ENCODE measurements at regions not wholly inside any gene's neighbourhood (a gene's known extent, or its start where the extent isn't known, plus 50 kb on each side); places are given as distances from the start of the nearest gene placed in this dataset.

- H4K20me1 ChIP-seq (ENCODE audit: insufficient read depth, low read length): no peaks in the 10 kb centered on the region
- no peak overlapping the region for H3K4me3 ChIP-seq (ENCODE audit: insufficient read depth, low read length)
- H3K9me3 ChIP-seq (ENCODE audit: low read depth, low read length): no peaks in the 10 kb centered on the region
- no peak for TF ChIP-seq CTCF (IDR thresholded peaks at IDR 0.05; ENCODE audit: extremely low read depth, low read depth, low read length)
- H3K27me3 ChIP-seq (ENCODE audit: insufficient read depth, low read length): no peaks in the 10 kb centered on the region
- H3K36me3 ChIP-seq (ENCODE audit: insufficient read depth, low read length): no peaks in the 10 kb centered on the region
- no peaks in the 10 kb centered on the region for H3K4me1 ChIP-seq (ENCODE audit: insufficient read depth, low read length)
- H2AFZ ChIP-seq (ENCODE audit: low read length): no peak overlapping the region
- no peak overlapping the region for H3K27ac ChIP-seq (ENCODE audit: low read depth, low read length)
- no peak for DNase-seq (ENCODE audit: insufficient read length, low spot score, missing footprints)
- no peaks in the 10 kb centered on the region for H3K79me2 ChIP-seq (ENCODE audit: insufficient read depth, low read length)
- no peak overlapping the region for H3K4me2 ChIP-seq (ENCODE audit: insufficient read depth, low read length)
Measured at GRCh38 chr4:110742143-110742542, 119.3 kb upstream of the PITX2 start.

- H3K9me3 ChIP-seq (ENCODE audit: low read depth, low read length): no peaks in the 10 kb centered on the region
- no peaks in the 10 kb centered on the region for H3K79me2 ChIP-seq (ENCODE audit: insufficient read depth, low read length)
- no peaks in the 10 kb centered on the region for H3K27me3 ChIP-seq (ENCODE audit: insufficient read depth, low read length)
- H3K4me3 ChIP-seq (ENCODE audit: insufficient read depth, low read length): no peak overlapping the region
- no peak for DNase-seq (ENCODE audit: insufficient read length, low spot score, missing footprints)
- H3K4me2 ChIP-seq (ENCODE audit: insufficient read depth, low read length): no peak overlapping the region
- H3K27ac ChIP-seq (ENCODE audit: low read depth, low read length): no peak overlapping the region
- H2AFZ ChIP-seq (ENCODE audit: low read length): no peak overlapping the region
- no peaks in the 10 kb centered on the region for H3K36me3 ChIP-seq (ENCODE audit: insufficient read depth, low read length)
- no peaks in the 10 kb centered on the region for H4K20me1 ChIP-seq (ENCODE audit: insufficient read depth, low read length)
- no peak for TF ChIP-seq CTCF (IDR thresholded peaks at IDR 0.05; ENCODE audit: extremely low read depth, low read depth, low read length)
- H3K4me1 ChIP-seq (ENCODE audit: insufficient read depth, low read length): no peaks in the 10 kb centered on the region
Measured at GRCh38 chr4:110748071-110748470, 125.2 kb upstream of the PITX2 start.

- Histone ChIP-seq H4K20me1 (ENCODE audit: insufficient read depth, low read length) (no peaks in the 10 kb centered on the region), H3K27me3 (ENCODE audit: insufficient read depth, low read length) (no peaks in the 10 kb centered on the region), H3K27ac (ENCODE audit: low read depth, low read length) (no peak overlapping the region), H3K79me2 (ENCODE audit: insufficient read depth, low read length) (no peaks in the 10 kb centered on the region), H3K4me1 (ENCODE audit: insufficient read depth, low read length) (no peaks in the 10 kb centered on the region), H3K36me3 (ENCODE audit: insufficient read depth, low read length) (no peaks in the 10 kb centered on the region), H3K4me3 (ENCODE audit: insufficient read depth, low read length) (no peak overlapping the region), H3K4me2 (ENCODE audit: insufficient read depth, low read length) (no peak overlapping the region), H2AFZ (ENCODE audit: low read length) (no peak overlapping the region), H3K9me3 (ENCODE audit: low read depth, low read length) (no peaks in the 10 kb centered on the region)
- DNase-seq (ENCODE audit: insufficient read length, low spot score, missing footprints): no peak
- TF ChIP-seq CTCF (IDR thresholded peaks at IDR 0.05; ENCODE audit: extremely low read depth, low read depth, low read length): no peak
Measured at GRCh38 chr4:110751183-110751582, 128.3 kb upstream of the PITX2 start.

GRCh38 chr4:110751986-110752385 is 129.1 kb upstream of the PITX2 start:
- no peaks in the 10 kb centered on the region for H3K4me1 ChIP-seq (ENCODE audit: insufficient read depth, low read length)
- no peaks in the 10 kb centered on the region for H3K36me3 ChIP-seq (ENCODE audit: insufficient read depth, low read length)
- H4K20me1 ChIP-seq (ENCODE audit: insufficient read depth, low read length): no peaks in the 10 kb centered on the region
- no peak for TF ChIP-seq CTCF (IDR thresholded peaks at IDR 0.05; ENCODE audit: extremely low read depth, low read depth, low read length)
- no peak overlapping the region for H3K27ac ChIP-seq (ENCODE audit: low read depth, low read length)
- H3K4me2 ChIP-seq (ENCODE audit: insufficient read depth, low read length): no peak overlapping the region
- no peak for DNase-seq (ENCODE audit: insufficient read length, low spot score, missing footprints)
- H3K79me2 ChIP-seq (ENCODE audit: insufficient read depth, low read length): no peaks in the 10 kb centered on the region
- no peak overlapping the region for H2AFZ ChIP-seq (ENCODE audit: low read length)
- H3K9me3 ChIP-seq (ENCODE audit: low read depth, low read length): no peaks in the 10 kb centered on the region
- no peak overlapping the region for H3K4me3 ChIP-seq (ENCODE audit: insufficient read depth, low read length)
- no peaks in the 10 kb centered on the region for H3K27me3 ChIP-seq (ENCODE audit: insufficient read depth, low read length)

Data from osteoblast (primary cell).